Skeletal muscle cell (primary cell): ENCODE measurements at regions not wholly inside any gene's neighbourhood (a gene's known extent, or its start where the extent isn't known, plus 50 kb on each side); places are given as distances from the start of the nearest gene placed in this dataset.
"Not testable (repeated sequence)": the region's sequence is repeated elsewhere in the genome, so short reads cannot be mapped to it uniquely, and the experiment has no call there.

ENCODE experiments used
- DNase-seq: peaks from one replicate; pipeline ENCODE4 v3.0.0-alpha.2; 2010; ENCODE audit warnings: low read depth
- H3K4me3 ChIP-seq: 2 replicates; pipeline ENCODE4 v1.5.1; 2011; ENCODE audit warnings: low read depth, mild to moderate bottlenecking, control low read depth, low read length, moderate library complexity

- H3K4me3 ChIP-seq = no peak overlapping the region
- no peak for DNase-seq
Measured at GRCh38 chr17:6274310-6274709, 160.6 kb downstream of the AIPL1 start.

DNA sequence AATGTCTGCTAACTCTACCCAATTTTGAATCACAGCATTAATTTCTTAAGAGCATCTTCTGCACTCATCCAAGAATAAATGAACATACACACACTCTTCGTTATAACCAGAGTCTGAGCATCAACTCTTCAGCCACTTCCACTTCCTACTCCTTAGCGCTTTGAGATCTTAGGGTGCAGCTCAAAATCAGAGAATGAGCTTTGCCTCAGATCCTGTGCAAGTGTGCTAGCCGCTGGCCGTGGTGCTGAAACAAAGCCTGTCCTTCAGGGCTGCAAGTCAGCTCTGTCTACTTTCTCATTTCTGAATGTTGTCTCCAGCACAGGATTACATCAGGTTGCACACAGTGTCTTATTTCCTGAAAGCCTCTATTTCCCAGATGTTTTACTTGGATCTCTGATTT, 165.4 kb downstream of the AIPL1 start:
- no peak overlapping the region for H3K4me3 ChIP-seq
- DNase-seq = peak; percentile 1

DNA sequence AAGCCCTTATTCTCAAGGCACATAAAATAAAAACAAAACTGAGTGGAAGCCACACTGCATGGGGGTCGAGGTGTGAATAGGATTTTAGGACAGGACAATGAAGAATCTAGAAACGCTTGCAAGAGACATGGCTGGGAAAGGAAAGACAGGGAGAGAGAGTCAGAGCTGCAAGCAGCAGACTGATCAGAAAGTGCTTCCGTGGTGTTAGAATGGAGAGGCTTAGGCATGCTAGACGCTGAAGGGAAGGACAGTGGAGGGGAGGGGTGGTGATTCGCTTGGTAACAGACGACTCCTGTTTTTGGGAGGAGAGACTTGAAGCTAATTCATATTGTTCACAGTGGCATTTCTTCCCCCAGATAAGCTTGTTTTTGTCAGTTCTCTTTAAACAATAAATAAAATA, 173.5 kb downstream of the AIPL1 start:
- no peak overlapping the region for H3K4me3 ChIP-seq
- no peak for DNase-seq

DNA sequence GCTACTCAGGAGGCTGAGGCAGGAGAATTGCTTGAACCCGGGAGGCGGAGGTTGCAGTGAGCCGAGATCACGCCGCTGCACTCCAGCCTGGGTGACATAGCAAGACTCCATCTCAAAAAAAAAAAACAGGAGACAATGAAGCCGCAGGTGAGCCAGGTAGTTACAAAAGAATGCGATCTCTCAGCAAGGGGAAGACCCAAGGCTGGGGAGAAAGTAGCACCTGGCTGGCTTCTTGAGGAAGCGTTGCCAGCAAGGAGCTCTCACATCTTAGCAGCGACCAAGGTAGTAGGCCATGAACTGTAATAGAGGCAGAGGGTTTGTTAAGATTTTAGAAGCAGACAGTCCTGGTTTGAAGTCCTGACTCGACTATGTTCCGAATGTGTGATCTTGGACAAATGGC, 175.0 kb downstream of the AIPL1 start:
- no peak for DNase-seq
- no peak overlapping the region for H3K4me3 ChIP-seq

DNA sequence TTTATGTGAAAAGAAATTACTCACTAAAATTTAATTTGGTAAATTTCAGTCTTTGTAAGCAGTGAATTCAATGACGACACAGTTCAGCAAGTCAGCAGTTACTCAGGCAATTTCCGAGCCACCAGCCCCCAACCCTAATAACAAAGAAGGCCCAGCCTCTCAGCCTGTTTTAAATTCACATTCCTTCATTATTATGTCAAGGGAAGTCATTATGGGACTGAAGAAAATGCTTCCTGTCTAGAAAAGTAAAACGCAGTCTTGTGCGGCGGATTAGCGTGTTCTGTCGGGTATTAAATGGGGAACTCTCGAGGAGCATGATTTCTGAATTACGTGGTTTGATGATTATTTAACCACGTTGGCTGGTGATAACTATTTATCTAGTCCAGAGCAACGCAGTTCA, 177.6 kb downstream of the AIPL1 start:
- peak; percentile 4 for DNase-seq
- H3K4me3 ChIP-seq = no peak overlapping the region

- H3K4me3 ChIP-seq = no peak overlapping the region
- DNase-seq = no peak
Measured at GRCh38 chr17:6255322-6255721, 179.6 kb downstream of the AIPL1 start.

- DNase-seq = no peak
- no peak overlapping the region for H3K4me3 ChIP-seq
Measured at GRCh38 chr17:6254036-6254435, 180.9 kb downstream of the AIPL1 start.

- DNase-seq, H3K4me3 ChIP-seq: not testable (repeated sequence)
Measured at GRCh38 chr17:6251640-6252039, 181.5 kb downstream of the WSCD1 start.

- no peak overlapping the region for H3K4me3 ChIP-seq
- DNase-seq = no peak
Measured at GRCh38 chr17:6249732-6250131, 179.6 kb downstream of the WSCD1 start.

DNA sequence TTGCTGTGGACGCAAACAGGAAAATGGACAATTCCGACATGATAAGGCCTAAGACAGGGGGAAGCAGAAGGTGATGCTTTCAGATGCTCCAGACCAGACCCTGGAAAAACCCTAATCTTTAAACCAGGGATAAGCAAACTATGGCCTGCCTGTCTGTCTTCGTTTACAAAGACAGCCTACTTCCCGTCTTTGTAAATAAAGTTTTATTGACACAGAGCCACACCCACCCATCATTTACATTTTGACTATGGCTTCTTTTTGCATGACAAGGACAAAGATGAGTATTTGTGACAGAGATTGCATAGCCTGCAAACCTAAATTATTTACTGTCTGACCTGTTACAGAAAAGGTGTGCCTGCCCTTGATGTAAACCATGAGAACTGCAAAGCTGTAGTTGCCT, 177.9 kb downstream of the WSCD1 start:
- no peak for DNase-seq
- H3K4me3 ChIP-seq = no peak overlapping the region

DNA sequence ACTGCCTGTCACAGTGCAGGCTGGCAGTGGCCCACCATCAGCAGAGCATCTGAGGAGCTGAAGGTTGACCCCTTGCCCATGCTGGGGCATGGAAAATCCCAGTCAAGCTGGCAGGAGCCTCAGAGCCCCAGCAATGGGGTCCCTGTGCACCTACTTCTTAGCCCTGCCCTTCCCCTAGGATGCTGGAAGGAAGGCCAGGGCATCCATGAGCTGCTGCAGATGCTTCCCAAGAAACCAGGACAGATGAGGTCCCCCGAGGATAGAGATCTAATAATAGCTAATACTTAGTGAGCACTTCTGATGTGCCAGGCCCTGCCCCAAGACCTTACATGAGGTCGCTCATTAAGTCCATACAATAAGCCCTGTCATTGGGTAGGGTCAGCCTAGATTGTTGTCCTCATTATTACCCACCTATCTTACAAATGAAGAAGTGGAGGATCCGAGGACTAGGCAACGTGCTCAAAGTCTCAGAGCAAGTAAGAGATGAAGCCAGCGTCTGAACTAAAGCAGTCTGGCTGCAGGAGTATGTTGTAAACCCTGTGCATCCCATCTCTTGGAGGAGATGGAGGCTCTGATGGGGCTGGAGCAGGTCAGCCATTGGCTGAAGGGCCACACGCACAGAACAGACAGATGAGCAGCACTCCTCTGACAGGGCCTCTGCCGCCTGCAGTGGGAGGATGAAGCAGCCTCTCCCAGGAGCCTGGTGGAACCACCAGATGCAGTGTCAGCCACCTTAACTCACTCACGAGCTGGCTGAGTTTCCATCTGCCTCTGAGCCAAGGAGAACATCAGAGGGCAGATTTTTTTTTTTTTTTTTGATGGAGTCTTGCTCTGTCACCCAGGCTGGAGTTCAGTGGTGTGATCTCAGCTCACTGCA, 175.4 kb downstream of the WSCD1 start:
- no peak overlapping the region for H3K4me3 ChIP-seq
- DNase-seq = no peak

DNA sequence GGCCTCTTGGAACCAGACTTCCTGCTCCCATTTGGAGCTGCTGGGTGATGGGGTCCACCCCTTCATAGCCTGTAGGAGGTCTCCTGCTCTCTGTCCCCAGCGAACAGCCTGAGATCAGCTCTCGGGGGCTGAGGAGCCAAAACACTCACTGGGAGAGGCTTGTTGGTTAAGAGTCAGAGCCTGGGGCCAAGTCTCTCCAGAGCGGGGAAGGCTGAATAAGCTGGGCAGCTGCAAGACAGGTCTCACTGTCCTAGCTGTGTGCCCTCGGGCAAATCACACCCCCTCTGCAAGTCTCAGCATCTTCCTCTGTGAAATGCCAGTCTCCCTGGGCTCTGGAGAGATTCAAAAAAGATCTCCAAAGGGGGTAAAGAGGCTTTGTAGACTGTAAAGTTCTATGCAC, 174.6 kb downstream of the WSCD1 start:
- H3K4me3 ChIP-seq = no peak overlapping the region
- no peak for DNase-seq

GRCh38 chr17:6244253-6244652, 174.1 kb downstream of the WSCD1 start:
- H3K4me3 ChIP-seq = no peak overlapping the region
- no peak for DNase-seq

- no peak for DNase-seq
- no peak overlapping the region for H3K4me3 ChIP-seq
Measured at GRCh38 chr17:6243186-6243585, 173.0 kb downstream of the WSCD1 start.

DNA sequence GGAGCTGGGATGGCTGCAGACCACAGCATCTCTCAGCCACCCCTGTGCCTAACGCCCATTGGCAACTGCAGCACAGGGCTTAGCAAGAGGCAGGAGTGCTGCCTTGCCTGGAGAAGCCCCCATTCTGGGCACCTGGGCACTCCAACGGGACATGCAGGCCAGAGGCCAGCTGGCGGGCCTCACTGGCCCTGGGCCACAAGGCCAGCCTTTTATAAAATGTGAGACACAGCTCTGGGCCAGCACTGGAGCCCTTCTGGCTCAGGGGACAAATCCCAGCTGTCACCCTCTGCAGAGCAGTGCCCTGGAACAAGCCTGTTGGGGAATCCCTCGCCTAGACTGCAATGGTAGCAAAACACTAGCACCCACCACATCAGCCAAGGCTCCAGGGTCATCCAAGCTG, 171.8 kb downstream of the WSCD1 start:
- no peak for DNase-seq
- no peak overlapping the region for H3K4me3 ChIP-seq

DNA sequence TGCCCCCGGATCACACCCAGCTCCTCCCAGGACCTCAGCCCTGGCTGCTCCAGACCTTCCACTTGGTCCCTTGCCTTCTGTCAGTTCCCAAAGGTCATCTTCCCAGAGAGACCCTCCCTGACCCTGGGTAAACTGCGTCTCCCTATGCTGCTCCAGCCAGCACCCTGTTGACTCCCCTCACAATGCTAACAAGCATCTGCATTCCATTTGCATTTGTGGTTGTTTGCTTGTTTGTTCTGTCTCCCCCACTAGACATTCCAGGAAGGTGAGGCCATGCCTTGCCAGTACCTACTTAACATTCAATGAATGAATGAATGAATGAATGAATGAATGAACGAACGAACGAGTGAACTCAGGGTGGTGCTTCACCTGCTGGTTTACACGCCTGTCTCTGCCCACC, 171.2 kb downstream of the WSCD1 start:
- no peak for DNase-seq
- H3K4me3 ChIP-seq = no peak overlapping the region

DNA sequence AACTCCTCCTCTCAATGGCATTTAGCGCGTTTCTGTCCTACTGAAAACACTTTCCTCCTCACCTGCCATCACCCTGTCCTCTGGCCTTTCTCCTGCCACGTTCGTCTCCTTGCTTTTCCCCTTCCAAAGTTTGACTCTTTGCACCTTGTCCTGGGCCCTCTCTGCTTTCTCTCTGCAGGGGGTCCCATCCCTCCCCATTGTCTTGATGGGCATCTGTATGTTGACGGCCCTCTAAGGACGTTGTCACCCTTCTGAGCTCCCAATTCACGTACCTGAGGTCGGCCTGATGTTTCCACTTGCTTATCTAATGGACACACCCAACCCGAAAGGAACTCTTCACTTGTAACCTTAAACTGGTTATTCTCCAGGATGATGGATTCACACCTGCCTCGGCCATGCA, 170.4 kb downstream of the WSCD1 start:
- H3K4me3 ChIP-seq = no peak overlapping the region
- DNase-seq = no peak

DNA sequence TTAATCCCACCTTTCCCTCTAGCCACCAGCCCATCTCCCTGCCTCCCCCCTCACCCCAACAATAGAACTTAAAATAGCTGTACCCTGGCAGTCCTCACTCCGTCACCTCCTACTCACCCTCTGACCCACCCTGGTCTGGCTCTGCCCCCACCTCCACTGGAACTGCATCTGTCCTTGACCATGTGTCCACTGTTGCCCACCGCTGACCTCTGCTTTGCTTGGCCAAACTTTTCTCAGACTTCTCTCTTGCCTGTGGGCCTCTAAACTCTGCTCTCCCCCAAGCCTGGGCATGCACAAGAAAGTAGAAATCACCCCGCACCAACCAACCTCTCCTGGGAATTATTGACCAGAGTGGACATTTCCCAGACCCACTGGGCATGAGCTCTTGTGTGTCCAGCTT, 169.8 kb downstream of the WSCD1 start:
- H3K4me3 ChIP-seq = no peak overlapping the region
- no peak for DNase-seq

DNA sequence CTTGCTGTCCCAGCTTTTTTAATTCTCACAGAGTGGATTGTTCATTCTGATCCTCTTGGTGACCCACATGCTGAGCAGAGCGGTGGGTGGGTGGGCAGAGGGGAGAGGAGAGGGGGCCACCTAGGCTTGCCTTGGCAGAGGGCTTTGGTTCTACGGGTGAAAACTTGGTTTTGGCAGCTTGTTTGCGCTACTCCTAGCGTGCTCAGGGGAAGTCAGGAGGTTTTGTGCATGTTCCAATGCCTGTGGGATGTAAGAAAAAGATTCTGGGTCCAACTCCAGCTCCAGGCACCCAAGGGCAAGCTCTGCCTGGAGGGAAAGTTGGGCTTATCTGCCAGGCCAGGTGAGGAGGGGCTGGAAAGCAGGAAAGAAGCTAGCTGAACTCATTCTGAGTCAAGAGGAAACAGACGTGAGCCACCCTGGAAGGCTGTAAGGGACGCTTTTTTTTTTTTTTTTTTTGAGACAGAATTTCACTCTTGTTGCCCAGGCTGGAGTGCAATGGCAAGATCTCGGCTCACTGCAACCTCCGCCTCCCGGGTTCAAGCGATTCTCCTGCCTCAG, 169.1 kb downstream of the WSCD1 start:
- H3K4me3 ChIP-seq = no peak overlapping the region
- DNase-seq = no peak

GRCh38 chr17:6233856-6234255, 163.7 kb downstream of the WSCD1 start:
- H3K4me3 ChIP-seq = no peak overlapping the region
- DNase-seq = no peak

DNA sequence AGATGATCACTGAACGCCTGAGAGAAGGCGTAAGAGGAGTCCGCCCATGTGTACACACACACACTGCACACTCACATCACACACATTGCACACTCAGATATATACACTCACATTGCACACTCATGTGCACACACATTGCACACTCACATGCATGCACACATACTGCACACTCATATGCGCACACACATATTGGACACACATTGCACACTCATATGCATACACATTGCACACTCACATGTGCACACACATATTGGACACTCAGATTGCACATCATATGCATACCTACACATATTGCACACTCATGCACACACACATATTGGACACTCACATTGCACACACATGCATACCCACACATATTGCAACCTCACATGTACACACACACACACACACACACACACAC, 163.2 kb downstream of the WSCD1 start:
- H3K4me3 ChIP-seq = no peak overlapping the region
- no peak for DNase-seq
